Medulla oblongata (tissue), 1 donor: ENCODE measurements at regions not wholly inside any gene's neighbourhood (a gene's known extent, or its start where the extent isn't known, plus 50 kb on each side); places are given as distances from the start of the nearest gene placed in this dataset.
"Not testable (repeated sequence)": the region's sequence is repeated elsewhere in the genome, so short reads cannot be mapped to it uniquely, and the experiment has no call there.

Source experiments
- DNase-seq: peaks from one replicate; pipeline ENCODE4 v3.0.0-alpha.2; 2015; ENCODE audit errors: extremely low spot score

DNA sequence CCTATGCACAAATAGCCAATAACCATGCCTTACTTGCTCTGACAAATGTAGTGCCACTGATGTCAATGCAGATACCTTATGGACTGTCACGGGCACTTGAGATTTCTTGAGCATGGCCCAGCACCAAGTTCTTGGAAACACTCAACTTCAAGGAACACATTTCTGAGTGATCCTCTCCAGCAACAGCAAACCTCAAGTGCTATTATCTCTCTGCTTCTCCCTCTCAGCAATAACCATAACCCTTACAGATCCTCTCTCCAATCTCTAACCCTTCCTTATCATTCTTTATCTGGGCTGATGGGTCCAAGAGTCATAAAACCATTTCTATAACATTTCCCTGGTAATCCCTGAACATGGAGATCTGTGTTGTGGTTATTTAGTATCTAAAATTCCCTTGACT lies 266.9 kb upstream of the STXBP5 start:
- no peak for DNase-seq

DNA sequence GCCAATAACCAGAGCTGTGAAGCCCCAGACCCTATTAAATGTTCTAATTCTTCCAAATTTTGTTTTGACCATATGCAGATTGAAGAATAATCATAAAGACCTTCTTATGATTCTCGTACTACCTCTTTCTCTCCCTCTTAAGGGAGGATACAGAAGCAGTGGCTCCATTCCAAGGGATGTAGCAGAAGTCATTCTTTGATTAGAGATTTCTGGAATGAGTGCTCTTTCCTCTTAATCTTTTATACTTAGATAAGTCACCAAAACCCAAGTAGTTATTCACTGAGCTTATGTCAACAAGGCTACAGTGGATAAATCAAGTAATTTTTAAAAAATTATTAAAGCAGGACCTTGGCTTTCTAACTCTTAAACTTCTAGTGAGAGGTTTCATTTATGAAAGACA lies 266.0 kb upstream of the STXBP5 start:
- DNase-seq, result no peak

DNA sequence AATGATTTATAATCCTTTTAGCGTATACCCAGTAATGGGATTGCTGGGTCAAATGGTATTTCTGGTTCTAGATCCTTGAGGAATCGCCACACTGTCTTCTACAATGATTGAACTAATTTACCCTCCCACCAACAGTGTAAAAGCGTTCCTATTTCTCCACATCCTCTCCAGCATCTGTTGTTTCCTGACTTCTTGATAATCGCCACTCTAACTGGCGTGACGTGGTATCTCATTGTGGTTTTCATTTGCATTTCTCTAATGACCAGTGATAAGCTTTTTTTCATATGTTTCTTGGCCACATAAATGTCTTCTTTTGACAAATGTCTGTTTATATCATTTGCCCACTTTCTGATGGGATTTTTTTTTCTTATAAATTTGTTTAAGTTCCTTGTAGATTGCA lies 264.8 kb upstream of the STXBP5 start:
- not testable (repeated sequence) for DNase-seq

DNA sequence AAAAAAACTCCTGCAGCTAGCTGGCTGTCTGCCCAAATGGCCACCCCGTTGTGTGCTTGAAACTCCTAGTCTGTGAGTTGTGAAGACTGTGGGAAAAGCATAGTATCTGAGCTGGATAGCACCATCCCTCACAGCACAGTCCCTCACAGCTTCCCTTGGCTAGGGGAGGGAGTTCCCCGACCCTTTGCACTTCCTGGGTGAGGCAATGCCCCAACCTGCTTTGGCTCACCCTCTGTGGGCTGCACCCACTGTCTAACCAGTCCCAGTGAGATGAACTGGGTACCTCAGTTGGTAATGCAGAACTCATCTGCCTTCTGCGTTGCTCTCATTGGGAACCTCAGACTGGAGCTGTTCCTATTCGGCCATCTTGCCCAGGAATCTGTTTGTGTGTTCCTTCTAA lies 260.6 kb upstream of the STXBP5 start:
- DNase-seq, result no peak

DNA sequence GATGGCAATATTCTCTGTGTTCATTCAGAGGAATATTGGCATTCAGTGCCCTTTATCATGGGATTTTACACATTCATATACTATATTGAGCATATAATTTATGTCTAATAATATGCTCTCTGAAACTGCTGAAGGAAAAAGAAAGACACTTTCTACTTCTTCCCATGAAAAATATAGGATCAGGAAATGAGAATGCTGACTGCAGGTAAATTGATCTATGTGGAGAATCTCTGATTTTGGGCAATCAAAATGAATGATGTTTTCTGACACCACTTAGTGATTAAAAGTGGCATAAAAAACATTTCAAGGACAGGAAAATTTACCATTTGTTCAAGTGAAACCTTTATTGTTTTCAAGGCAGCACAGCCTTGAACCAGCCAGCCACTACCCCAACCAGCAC lies 260.1 kb upstream of the STXBP5 start:
- DNase-seq, result no peak

DNA sequence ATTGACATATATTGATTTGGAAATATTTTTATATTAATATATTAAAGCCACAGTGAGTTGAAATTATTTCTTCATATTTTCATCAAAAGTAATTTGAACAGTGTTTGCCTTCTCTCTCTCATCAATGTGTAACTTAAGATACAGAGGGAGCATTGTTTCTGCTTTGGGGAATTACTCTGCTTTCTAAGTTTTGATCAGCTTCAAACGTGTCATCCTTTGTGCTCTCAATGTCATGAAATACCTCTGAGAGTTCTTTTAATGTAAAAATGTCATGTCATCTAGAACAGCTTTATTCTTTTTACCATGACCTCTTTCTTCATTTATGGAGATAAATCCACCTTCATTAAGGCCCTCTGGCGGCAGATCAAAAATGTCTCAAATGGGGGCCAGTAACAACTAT lies 259.4 kb upstream of the STXBP5 start:
- no peak for DNase-seq

DNA sequence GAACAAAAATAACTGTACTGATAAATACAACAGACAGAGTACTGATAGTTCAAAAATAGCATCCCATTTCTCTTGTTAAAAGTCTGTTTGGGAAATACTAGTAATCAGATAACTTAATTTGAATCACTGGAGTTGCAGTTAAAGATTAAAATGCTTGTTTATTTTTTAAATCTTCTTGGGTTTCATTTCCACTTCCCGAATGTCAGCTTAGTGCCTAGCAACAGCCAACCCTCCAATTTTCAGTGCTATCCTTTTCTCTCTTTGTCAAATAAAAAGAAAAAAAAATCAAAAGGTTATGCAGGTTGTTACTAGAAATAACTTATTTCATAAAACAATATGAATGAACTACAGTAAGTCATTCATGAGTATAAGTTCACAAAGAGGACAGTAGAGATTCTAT lies 257.7 kb upstream of the STXBP5 start:
- DNase-seq, result no peak

DNA sequence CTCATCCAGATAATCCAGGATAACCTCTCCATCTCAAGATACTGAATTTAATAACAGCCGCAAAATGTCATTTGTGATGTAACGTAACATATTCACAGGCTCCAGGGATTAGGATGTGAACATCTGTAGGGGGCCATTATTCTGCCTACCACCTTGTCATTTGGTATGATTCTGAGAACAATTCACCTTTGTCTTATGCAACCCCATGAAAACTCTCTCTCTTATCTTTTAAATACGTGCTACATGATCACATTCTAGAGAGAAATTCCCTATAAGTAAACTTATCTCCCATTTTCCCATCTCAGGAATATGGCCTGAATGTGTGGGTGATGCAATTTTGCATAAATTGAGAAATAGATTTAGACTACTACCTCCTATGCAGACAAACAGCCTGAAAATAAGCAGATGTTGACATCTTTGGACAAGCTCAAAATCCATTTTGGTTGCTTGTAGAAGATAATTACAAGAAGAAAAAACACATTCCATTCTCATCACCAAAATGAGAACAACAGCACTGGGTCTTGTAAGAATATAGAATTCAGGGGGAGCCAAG lies 255.4 kb upstream of the STXBP5 start:
- no peak for DNase-seq

DNA sequence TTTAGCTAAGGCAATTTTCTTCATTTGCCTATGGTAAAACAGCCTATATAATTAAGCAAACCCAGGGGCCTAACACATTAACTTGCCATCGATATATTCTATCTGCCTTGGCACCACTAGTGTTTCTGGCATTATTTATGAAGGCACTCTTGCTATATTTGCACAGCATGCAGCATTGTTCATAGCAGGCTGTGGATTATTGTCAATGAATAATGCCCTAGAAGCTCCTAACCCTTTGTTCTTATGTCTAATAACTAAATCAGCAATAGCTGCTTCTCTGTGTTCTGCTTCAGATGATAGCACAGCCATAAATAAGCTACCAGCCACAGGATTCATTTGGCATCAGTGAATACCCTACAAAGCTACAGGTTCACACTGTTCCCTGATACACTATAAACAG lies 254.8 kb upstream of the STXBP5 start:
- DNase-seq, result no peak

DNA sequence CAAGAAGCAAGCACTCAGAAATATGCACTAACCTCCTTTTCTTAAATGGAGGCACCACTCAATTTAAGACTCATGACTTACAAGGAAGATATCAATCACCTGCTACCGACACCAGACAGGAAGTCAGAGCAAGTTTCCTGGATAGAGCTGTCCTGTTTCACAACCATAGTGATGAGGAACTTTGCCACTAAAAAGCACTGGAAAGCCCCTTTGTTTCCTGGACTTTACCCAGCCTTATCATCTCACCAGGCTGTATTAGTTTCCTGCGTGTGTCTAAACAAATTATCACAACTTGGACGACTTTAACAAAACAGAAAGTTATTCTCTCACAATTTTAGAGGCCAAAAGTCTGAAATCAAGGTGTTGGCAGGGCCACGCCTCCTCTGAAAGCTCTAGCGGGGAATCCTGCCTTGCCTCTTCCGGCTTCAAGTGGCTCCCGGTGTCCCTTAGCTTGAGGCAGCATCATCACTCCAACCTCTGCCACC lies 253.8 kb upstream of the STXBP5 start:
- DNase-seq, result no peak

DNA sequence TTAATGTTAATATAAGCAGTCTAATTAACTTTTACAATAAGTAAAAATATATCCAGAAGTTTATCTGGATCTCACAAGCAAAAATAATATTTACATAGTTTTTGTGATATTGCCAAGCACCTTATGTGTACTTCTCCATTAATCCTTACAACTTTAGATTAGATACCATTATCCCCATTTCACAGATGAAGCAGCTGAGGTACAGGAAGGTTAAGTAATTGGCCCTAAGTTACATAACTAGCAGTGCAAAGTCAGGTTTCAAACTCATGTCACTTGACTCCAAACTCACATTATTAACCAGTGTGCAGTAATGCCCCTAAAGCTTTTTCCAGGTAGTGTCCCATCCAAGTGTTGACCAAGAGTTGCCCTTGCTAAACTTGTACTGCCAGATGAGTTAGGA lies 248.6 kb upstream of the STXBP5 start:
- DNase-seq, result no peak

DNA sequence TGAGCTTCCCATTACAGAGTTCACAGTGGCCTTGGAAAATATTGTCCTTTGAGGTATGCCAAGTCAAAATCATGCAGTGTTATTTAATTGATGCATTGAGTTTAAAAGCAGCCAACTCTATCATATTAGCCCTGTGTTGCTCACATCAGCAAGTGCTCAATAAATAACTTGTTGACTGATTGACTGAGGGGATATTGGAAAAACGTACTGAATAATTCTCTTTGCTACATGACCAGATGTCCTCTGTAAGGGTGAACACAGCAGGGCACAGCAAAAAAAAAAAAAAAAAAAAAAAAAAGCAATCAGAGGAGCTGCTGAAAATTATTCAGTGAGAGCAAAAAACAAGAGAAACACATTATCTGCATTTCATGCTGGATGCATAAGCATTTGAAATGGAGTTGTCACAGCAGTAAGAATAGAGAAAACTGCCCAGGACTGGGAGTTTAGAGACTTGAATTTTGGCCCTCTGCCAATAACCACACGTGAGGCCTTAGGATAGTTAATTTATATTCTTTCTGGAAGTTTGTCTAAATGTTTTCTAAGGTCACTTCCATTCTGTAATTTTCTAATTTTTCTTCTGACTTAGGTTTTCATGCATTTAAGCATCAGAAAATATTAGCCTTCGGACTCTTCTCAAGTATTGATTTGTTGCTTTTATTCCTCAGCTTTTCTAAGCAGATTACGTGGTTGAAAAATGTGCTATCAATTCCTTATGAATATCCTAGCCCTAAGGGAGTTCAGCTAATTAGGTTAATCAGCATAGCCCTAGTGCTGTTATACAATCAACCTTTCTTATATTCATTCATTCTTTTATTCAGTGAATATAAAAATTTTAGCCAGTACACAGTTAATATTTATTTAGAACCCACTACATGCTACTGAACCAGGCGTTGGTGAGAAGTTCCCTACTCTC lies 246.8 kb upstream of the STXBP5 start:
- no peak for DNase-seq

DNA sequence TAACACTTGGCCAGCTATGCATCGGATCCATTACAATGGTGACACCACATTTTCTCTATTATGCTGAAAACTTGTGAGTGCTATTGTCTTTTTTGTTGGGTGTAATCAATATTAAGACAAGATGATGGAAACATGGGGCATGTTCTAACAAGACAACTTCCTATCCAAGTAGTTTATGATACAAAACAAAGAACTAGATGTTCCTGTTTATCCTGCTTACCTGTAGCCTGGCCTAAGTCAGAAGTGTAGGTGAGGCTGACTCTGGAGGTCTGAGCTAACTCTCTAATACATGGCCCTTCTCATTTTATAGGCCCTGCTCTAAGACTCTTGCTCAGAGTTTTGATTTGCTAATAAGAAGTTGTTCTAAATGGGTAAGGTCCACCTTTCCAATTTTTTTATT lies 242.4 kb upstream of the STXBP5 start:
- no peak for DNase-seq

DNA sequence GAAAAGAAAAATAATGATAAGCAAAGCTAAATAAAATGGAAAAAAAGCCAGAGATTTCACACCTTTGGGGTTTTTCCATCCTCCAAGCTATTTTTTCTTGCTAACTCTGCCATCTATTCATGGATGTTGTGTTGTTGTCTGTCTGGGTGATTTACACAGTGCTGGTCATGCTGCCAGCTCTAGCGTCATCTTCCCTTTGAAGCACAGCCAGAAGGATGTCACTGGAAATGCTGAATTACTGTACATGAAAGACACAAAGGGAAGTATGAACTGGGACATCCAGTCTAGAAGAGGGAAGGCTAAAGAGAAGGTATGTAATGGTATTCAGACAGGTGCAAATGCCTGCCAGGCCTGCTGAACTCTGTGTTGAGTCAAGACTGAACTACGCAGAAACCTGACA lies 241.9 kb upstream of the STXBP5 start:
- DNase-seq, result no peak

DNA sequence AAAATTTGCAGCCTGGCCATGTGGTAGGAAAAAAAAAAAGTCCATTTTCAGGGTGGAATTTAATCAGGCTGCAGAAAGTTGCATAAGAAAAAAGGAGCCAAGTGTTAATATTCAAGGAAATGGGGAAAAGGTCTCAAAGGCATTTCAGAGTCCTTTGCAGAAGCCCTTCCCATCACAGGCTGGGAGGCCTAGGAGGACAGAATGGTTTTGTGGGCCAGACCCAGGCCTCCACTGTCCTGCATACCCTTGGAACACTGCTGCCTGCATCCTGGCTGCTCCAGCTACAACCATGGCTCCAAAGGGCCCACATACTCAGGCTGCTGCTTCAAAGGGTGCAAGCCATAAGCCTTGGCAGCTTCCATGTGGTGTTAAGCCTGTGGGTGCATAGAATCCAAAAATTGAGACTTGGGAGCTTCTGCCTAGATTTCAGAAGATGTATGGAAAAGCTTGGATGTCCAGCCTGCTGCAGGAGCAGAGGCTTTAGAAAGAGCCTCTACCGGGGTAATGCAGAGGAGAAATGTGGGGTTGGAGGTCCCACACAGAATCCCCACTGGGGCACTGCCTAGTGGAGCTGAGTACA lies 239.0 kb upstream of the STXBP5 start:
- DNase-seq, result no peak

DNA sequence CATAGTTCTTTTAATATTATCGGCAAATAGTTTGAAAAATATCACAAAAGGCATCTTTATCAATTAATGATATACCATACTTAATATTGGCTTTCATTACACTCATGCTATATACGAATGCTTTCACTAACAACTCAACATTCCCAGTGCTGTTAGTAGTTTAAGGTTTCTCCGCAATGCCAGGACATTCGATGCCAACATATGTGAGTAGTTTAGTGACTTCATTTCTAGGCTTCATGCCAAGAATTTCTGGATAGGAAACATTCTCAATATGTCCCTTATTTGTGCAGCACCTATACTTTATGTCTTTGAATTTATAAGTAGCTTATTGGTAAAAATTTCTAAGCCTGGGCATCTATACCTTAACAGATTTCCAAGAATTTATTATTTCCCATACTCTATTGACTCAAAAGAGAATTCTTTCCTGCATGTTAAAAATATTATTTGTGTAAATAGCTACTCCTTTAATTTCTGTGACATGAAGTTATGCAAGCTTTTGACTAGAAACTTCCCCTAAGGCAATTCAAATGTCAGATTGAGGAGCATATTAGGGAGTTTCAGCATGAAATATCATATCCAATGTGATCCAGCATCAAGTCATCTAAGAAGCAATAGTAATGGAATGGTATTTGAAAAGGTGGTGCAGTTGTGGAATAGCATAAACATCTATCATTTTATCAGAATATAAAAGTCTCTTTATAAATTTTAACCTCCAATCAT lies 236.0 kb upstream of the STXBP5 start:
- DNase-seq, result no peak

DNA sequence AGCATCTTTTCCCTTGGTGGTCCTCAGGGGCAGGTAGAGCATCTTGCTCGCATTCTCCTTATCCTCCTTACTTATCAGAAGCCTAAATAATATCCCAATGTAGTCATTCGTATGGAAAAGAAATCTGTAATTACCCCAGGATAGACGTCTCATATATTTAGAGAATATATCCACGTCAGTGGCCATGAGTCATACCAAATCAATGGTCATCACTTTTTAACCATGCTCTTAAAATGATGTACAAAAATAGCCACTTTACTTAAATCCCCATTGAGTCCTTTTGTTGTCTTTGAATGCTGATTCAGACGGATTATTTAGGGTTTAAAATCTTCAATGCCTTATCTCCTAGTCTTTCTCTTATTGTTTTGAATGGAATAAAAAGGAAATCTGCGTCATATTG lies 231.7 kb upstream of the STXBP5 start:
- no peak for DNase-seq

DNA sequence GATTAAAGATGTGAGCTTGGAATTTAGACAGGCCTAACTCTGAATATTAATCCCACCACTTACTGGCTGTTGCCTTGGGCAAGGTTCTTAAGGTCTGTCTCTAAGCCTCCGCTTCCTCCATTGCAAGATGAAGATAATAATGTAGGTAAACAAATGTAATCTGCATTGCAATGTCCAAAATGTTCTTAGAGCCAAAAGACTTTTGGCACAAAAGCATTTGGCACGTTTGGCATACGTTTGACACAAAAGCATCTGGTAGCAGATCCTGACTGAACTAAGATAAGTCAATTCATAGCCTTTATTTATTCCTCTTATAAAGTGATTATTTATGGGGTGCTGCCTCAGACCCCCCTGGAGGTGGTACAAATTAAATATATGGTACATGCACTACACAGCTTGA lies 229.9 kb upstream of the STXBP5 start:
- DNase-seq, result no peak

DNA sequence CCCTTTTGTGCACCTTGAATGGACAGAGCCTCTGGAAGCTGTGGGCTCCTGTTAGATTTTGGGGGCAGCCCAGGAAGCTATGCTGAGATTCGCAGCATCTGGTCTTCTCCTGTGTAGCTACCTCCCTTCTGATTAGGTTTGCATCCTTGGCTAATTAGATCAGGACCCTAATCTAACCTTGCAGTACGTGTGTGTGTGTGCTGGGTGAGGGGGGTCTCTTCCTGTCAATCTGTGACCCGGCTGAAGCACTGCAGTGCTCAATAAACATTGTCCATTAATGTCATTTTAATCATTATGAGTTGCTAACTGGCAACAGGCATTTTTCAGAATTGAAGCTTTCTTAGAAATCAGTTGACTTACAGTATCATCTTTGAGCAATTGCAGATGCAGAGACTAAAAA lies 229.1 kb upstream of the STXBP5 start:
- no peak for DNase-seq

DNA sequence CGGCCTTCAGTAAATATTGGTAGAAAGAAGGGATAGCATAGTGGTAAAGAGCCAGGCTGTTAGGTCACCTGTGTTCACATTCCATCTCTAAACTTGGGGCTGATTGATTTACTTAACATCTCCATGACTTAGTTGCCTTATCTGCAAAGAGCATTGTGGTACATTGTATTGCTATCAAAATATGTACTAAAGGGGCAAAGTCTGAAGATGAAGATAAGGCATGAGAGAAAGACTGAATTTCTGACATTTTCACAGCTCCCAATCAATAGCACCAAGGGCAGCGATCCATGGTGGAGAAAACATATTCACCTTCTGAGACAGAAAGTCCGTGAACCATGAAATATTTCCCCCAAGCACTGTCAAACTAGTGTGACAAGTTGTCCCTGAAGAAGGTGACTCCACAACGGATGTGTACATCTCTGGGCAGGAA lies 223.3 kb upstream of the STXBP5 start:
- DNase-seq, result no peak

DNA sequence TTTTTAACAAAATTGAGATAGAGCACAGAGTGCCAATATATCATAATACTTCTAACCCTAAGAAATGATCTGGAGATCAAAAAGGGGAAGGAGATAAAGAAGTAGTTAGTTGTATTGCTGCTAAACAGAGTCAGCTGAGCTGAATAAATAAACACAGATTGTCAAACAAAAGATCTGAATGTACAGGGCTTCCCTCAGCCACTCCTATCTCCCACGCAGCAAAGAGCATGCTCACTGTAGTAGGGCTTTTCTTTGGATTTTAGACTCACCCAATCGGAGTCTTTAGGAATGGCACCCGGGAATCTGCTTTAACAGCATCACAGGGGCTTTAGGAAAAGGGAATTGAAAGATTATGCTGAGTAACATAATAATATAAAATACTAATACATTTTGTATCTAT lies 222.2 kb upstream of the STXBP5 start:
- no peak for DNase-seq

DNA sequence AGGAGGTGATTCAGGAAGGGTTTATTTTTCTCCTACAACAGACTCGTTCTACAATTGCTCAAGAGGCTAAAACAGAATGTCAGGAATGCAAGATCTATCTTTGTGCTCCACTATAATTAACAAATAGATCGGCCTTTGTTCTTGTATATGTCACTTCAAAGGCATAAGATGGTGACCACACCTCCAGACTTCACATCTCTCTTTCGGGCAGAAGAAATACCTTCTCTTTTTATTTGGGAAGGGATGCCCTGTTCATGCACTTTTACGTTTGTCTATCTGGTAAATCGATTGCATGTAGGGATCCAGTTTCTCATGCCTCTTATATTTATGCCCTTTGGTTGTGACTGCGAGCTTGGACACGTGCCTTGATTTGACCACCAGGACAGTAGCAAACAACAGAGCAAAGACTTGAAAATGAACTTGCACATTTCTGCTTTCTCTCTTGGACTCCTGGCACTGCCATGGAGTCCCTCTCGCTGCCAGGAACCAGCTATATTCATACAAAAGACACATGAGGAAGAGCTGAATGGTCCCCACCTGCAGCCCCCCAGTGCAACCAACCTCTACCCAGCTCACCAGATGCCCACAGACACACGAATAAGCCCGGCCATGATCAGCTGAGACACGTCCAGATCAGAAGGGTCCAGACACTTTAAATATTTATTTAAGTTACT lies 219.8 kb upstream of the STXBP5 start:
- DNase-seq, result no peak
